ENCODE measurements at regions not wholly inside any gene's neighbourhood (a gene's known extent, or its start where the extent isn't known, plus 50 kb on each side); places are given as distances from the start of the nearest gene placed in this dataset.

- TF ChIP-seq, protein P1, sequence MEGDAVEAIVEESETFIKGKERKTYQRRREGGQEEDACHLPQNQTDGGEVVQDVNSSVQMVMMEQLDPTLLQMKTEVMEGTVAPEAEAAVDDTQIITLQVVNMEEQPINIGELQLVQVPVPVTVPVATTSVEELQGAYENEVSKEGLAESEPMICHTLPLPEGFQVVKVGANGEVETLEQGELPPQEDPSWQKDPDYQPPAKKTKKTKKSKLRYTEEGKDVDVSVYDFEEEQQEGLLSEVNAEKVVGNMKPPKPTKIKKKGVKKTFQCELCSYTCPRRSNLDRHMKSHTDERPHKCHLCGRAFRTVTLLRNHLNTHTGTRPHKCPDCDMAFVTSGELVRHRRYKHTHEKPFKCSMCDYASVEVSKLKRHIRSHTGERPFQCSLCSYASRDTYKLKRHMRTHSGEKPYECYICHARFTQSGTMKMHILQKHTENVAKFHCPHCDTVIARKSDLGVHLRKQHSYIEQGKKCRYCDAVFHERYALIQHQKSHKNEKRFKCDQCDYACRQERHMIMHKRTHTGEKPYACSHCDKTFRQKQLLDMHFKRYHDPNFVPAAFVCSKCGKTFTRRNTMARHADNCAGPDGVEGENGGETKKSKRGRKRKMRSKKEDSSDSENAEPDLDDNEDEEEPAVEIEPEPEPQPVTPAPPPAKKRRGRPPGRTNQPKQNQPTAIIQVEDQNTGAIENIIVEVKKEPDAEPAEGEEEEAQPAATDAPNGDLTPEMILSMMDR (IDR thresholded peaks at IDR 0.05) = no peak
- no peak for TF ChIP-seq POLR2A (IDR thresholded peaks at IDR 0.05)
Observed at GRCh38 chr7:108723381-108723814, 153.7 kb downstream of the DNAJB9 start.
